Trophoblast cell (in vitro differentiated cells and primary cell): ENCODE measurements at regions not wholly inside any gene's neighbourhood (a gene's known extent, or its start where the extent isn't known, plus 50 kb on each side); places are given as distances from the start of the nearest gene placed in this dataset.
"Not testable (repeated sequence)": the region's sequence is repeated elsewhere in the genome, so short reads cannot be mapped to it uniquely, and the experiment has no call there.

Experiments
- DNase-seq, 2 donors: peaks; one replicate each; pipeline ENCODE4 v3.0.0-alpha.2; 2016
- H2AFZ ChIP-seq: 2 replicates; pipeline ENCODE4 v1.6.1; 2013; ENCODE audit warnings: low read length, moderate library complexity, mild to moderate bottlenecking; ENCODE audit not compliant: insufficient read depth, poor library complexity
- H2AK5ac ChIP-seq: 2 replicates; pipeline ENCODE4 v1.6.1; 2013; ENCODE audit warnings: mild to moderate bottlenecking, low read length
- H2BK120ac ChIP-seq: 2 replicates; pipeline ENCODE4 v1.6.1; 2013; ENCODE audit warnings: low read length, mild to moderate bottlenecking, moderate library complexity; ENCODE audit not compliant: insufficient read depth, poor library complexity
- H2BK12ac ChIP-seq: 2 replicates; pipeline ENCODE4 v1.6.1; 2013; ENCODE audit warnings: mild to moderate bottlenecking, low read length, moderate library complexity
- H2BK5ac ChIP-seq: 2 replicates; pipeline ENCODE4 v1.6.1; 2013; ENCODE audit warnings: low read length, low read depth, moderate library complexity, mild to moderate bottlenecking; ENCODE audit not compliant: poor library complexity
- H3K14ac ChIP-seq: 2 replicates; pipeline ENCODE4 v1.6.1; 2013; ENCODE audit warnings: mild to moderate bottlenecking, low read length
- H3K18ac ChIP-seq: 2 replicates; pipeline ENCODE4 v1.6.1; 2013; ENCODE audit warnings: mild to moderate bottlenecking, low read length
- H3K23ac ChIP-seq: 2 replicates; pipeline ENCODE4 v1.6.1; 2013; ENCODE audit warnings: low read length
- H3K27ac ChIP-seq: 2 replicates; pipeline ENCODE4 v1.5.1; 2013; ENCODE audit warnings: low read depth, mild to moderate bottlenecking, inconsistent platforms, low read length, moderate library complexity
- H3K27me3 ChIP-seq: 2 replicates; pipeline ENCODE4 v1.6.1; 2013; ENCODE audit warnings: inconsistent platforms, mild to moderate bottlenecking, low read length, moderate library complexity; ENCODE audit not compliant: insufficient read depth
- H3K36me3 ChIP-seq, 2 experiments: 1 replicate in 1 of 2; 2 replicates in 1 of 2; pipeline ENCODE4 v1.6.1; 2013; ENCODE audit warnings: low read length in 2 of 2, mild to moderate bottlenecking in 2 of 2, moderate library complexity in 1 of 2; ENCODE audit not compliant: insufficient read depth in 2 of 2, control insufficient read depth in 1 of 2
- H3K4ac ChIP-seq: 2 replicates; pipeline ENCODE4 v1.6.1; 2013; ENCODE audit warnings: low read depth, mild to moderate bottlenecking, low read length, moderate library complexity
- H3K4me1 ChIP-seq, 2 experiments: 1 replicate in 1 of 2; 2 replicates in 1 of 2; pipeline ENCODE4 v1.6.1; 2013; ENCODE audit warnings: low read length in 2 of 2, mild to moderate bottlenecking in 2 of 2, moderate library complexity in 1 of 2; ENCODE audit not compliant: insufficient read depth in 2 of 2, control insufficient read depth in 1 of 2
- H3K4me2 ChIP-seq: 2 replicates; pipeline ENCODE4 v1.6.1; 2013; ENCODE audit warnings: inconsistent platforms, mild to moderate bottlenecking, low read length, moderate library complexity
- H3K4me3 ChIP-seq: 2 replicates; pipeline ENCODE4 v1.5.1; 2013; ENCODE audit warnings: mild to moderate bottlenecking, low read depth, low read length, inconsistent platforms
- H3K79me1 ChIP-seq: one replicate; pipeline ENCODE4 v1.6.1; 2013; ENCODE audit warnings: low read length
- H3K79me2 ChIP-seq: 2 replicates; pipeline ENCODE4 v1.6.1; 2013; ENCODE audit warnings: low read length, mild to moderate bottlenecking; ENCODE audit not compliant: control insufficient read depth, insufficient read depth, poor library complexity
- H3K9ac ChIP-seq: 2 replicates; pipeline ENCODE4 v1.6.1; 2013; ENCODE audit warnings: mild to moderate bottlenecking, low read length
- H3K9me3 ChIP-seq: 2 replicates; pipeline ENCODE4 v1.6.1; 2013; ENCODE audit warnings: low read depth, mild to moderate bottlenecking, control low read depth, inconsistent platforms, low read length; ENCODE audit not compliant: insufficient read depth
- H4K12ac ChIP-seq: 2 replicates; pipeline ENCODE4 v1.6.1; 2013; ENCODE audit warnings: low read depth, mild to moderate bottlenecking, low read length, moderate library complexity
- H4K8ac ChIP-seq: 2 replicates; pipeline ENCODE4 v1.6.1; 2013; ENCODE audit warnings: low read depth, mild to moderate bottlenecking, low read length, moderate library complexity
- H4K91ac ChIP-seq: one replicate; pipeline ENCODE4 v1.6.1; 2013; ENCODE audit warnings: low read depth, mild to moderate bottlenecking, low read length, moderate library complexity
- WGBS: extraction: QIAGEN DNeasy Blood & Tissue Kit; methylation state at CpG from one replicate; pipeline ENCODE4 v1.1.7; 2013; ENCODE audit warnings: missing lambda C conversion rate; ENCODE audit not compliant: insufficient read length, insufficient coverage; ENCODE audit errors: extremely low coverage; 5-methylcytosine and 5-hydroxymethylcytosine counted together

- no CpG with 5 or more reads among the region's 2 CpGs for WGBS
- not testable (repeated sequence) for H3K4ac ChIP-seq, H3K79me2 ChIP-seq, H3K79me1 ChIP-seq, H3K14ac ChIP-seq, H2AK5ac ChIP-seq, H3K9me3 ChIP-seq, H3K4me1 ChIP-seq, H3K27ac ChIP-seq, H3K4me3 ChIP-seq, H2BK120ac ChIP-seq, H4K12ac ChIP-seq, DNase-seq, H3K9ac ChIP-seq, H2AFZ ChIP-seq, H3K4me2 ChIP-seq, H2BK12ac ChIP-seq, H3K27me3 ChIP-seq, H4K91ac ChIP-seq, H3K23ac ChIP-seq, H3K36me3 ChIP-seq, H2BK5ac ChIP-seq, H3K18ac ChIP-seq, H4K8ac ChIP-seq
Observed at GRCh38 chr16:16625140-16625539, 246.2 kb downstream of the NPIPA7 start.

- not testable (repeated sequence) for H3K9me3 ChIP-seq, H4K12ac ChIP-seq, H3K79me1 ChIP-seq, H3K4me2 ChIP-seq, H3K4ac ChIP-seq, H2BK120ac ChIP-seq, H4K91ac ChIP-seq, H3K27ac ChIP-seq, H2AK5ac ChIP-seq, H3K14ac ChIP-seq, H3K27me3 ChIP-seq, DNase-seq, H2BK12ac ChIP-seq, H3K79me2 ChIP-seq, H4K8ac ChIP-seq, H3K4me1 ChIP-seq, H3K23ac ChIP-seq, H3K4me3 ChIP-seq, H2BK5ac ChIP-seq, H3K9ac ChIP-seq, H2AFZ ChIP-seq, H3K36me3 ChIP-seq, H3K18ac ChIP-seq
- WGBS, result no CpG with 5 or more reads among the region's 6 CpGs
Observed at GRCh38 chr16:16627865-16628264, 248.9 kb downstream of the NPIPA7 start.

- WGBS, result no CpG with 5 or more reads among the region's 7 CpGs
- H2BK12ac ChIP-seq, H3K23ac ChIP-seq, H3K79me1 ChIP-seq, H4K8ac ChIP-seq, H3K14ac ChIP-seq, H3K18ac ChIP-seq, H4K91ac ChIP-seq, H2BK120ac ChIP-seq, H3K36me3 ChIP-seq, DNase-seq, H2AK5ac ChIP-seq, H3K79me2 ChIP-seq, H3K9me3 ChIP-seq, H3K4me3 ChIP-seq, H4K12ac ChIP-seq, H2BK5ac ChIP-seq, H3K27ac ChIP-seq, H3K4me1 ChIP-seq, H3K4ac ChIP-seq, H3K27me3 ChIP-seq, H3K9ac ChIP-seq, H3K4me2 ChIP-seq, H2AFZ ChIP-seq: not testable (repeated sequence)
Observed at GRCh38 chr16:16638231-16638630, 259.3 kb downstream of the NPIPA7 start.

- H3K14ac ChIP-seq, H3K79me2 ChIP-seq, H3K27me3 ChIP-seq, H2AFZ ChIP-seq, H3K4ac ChIP-seq, H3K4me3 ChIP-seq, H2BK120ac ChIP-seq, H4K8ac ChIP-seq, H3K9ac ChIP-seq, H3K23ac ChIP-seq, H3K27ac ChIP-seq, H3K4me1 ChIP-seq, H4K12ac ChIP-seq, H3K4me2 ChIP-seq, H3K79me1 ChIP-seq, H3K9me3 ChIP-seq, DNase-seq, H2BK5ac ChIP-seq, H3K36me3 ChIP-seq, H3K18ac ChIP-seq, H2BK12ac ChIP-seq, H2AK5ac ChIP-seq, H4K91ac ChIP-seq: not testable (repeated sequence)
- no CpG with 5 or more reads among the region's 3 CpGs for WGBS
Observed at GRCh38 chr16:16638714-16639113, 259.8 kb downstream of the NPIPA7 start.
